HFFc6 (cell line): ENCODE measurements at regions not wholly inside any gene's neighbourhood (a gene's known extent, or its start where the extent isn't known, plus 50 kb on each side); places are given as distances from the start of the nearest gene placed in this dataset.

ENCODE experiments used
- DNase-seq: peaks from one replicate; pipeline ENCODE4 v3.0.0-alpha.2; 2018
- H3K27ac Mint-ChIP-seq: 2 replicates; pipeline ENCODE4 v1.8.0; 2020; ENCODE audit warnings: mild to moderate bottlenecking, mixed read lengths
- H3K27me3 Mint-ChIP-seq: 2 replicates; pipeline ENCODE4 v1.8.0; 2021; ENCODE audit warnings: mild to moderate bottlenecking, moderate library complexity, mixed read lengths; ENCODE audit not compliant: insufficient read depth
- H3K36me3 Mint-ChIP-seq: 2 replicates; pipeline ENCODE4 v1.8.0; 2021; ENCODE audit warnings: low read depth, mixed read lengths
- H3K4me1 Mint-ChIP-seq: 2 replicates; pipeline ENCODE4 v1.8.0; 2020; ENCODE audit warnings: low read depth, mixed read lengths
- H3K4me3 Mint-ChIP-seq: 2 replicates; pipeline ENCODE4 v1.8.0; 2020; ENCODE audit warnings: mild to moderate bottlenecking, moderate library complexity, mixed read lengths
- H3K9me3 Mint-ChIP-seq: 2 replicates; pipeline ENCODE4 v1.8.0; 2020; ENCODE audit warnings: mild to moderate bottlenecking, mixed read lengths
- TF ChIP-seq, protein P1 (sequence below): fragments of 200-600 bp; sonication (generic); IDR thresholded peaks from 2 replicates; pipeline ENCODE4 v1.5.0; 2021; ENCODE audit warnings: antibody characterized with exemption, mild to moderate bottlenecking

DNA sequence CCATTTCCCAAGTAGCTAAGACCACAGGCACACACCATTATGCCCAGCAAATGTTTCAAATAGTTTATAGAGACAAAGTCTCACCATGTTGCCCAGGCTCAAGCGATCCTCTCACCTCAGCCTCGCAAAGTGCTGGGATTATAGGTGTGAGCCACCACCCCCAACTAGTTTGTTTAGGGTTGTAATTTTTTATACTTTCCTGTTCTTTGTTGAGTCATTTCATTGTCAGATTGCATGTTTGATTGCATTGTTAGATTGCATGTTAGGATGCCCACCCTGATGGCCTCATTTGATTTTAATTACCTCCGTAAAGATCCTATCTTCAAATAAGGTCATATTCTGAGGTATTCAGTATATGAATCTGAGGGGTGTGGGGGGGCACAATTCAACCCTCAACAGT is 73.3 kb upstream of the SASH1 start:
- H3K9me3 Mint-ChIP-seq = no peaks in the 10 kb centered on the region
- H3K27me3 Mint-ChIP-seq = no peaks in the 10 kb centered on the region
- no peak overlapping the region for H3K4me3 Mint-ChIP-seq
- no peak for DNase-seq
- H3K27ac Mint-ChIP-seq = peak overlapping the region; percentile 69
- TF ChIP-seq, protein P1, sequence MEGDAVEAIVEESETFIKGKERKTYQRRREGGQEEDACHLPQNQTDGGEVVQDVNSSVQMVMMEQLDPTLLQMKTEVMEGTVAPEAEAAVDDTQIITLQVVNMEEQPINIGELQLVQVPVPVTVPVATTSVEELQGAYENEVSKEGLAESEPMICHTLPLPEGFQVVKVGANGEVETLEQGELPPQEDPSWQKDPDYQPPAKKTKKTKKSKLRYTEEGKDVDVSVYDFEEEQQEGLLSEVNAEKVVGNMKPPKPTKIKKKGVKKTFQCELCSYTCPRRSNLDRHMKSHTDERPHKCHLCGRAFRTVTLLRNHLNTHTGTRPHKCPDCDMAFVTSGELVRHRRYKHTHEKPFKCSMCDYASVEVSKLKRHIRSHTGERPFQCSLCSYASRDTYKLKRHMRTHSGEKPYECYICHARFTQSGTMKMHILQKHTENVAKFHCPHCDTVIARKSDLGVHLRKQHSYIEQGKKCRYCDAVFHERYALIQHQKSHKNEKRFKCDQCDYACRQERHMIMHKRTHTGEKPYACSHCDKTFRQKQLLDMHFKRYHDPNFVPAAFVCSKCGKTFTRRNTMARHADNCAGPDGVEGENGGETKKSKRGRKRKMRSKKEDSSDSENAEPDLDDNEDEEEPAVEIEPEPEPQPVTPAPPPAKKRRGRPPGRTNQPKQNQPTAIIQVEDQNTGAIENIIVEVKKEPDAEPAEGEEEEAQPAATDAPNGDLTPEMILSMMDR = no peak
- H3K36me3 Mint-ChIP-seq = peaks cover 10% of the 10 kb centered on the region
- H3K4me1 Mint-ChIP-seq = peaks cover 66% of the 10 kb centered on the region

DNA sequence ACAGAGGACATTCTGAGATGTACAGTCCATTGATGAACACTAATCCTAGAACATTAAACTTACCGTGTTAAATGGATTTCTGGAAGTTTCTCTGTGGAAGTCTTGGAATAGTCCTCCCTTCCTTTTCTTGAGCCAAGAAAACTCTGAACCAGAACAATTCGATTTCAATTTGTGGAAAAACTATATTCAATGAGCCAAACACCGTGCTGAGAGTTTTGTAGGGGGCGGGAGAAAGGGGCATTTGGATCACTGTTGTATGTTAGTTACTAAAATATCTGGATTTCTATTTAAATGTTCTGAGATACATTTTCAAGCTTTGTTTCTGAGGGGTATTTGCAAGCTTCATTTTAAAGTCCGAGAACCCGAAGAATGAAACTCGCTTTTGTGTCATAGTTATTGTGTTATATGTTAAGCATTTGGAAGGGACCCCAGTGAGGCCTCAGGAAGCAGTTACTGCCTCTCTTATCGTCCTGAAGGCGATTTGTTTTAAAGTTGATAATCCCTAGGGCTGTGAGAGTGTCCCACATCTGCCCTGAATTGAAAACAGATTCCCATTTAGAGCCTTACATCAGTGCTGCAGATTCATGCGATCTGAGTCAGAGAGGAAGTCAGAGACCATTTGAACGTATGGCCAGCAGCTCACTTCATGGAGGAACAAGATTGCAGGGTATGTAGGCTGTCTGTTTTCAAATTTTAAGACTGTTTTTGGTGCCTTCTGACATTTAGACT is 70.8 kb upstream of the SASH1 start:
- TF ChIP-seq, protein P1 = no peak
- no peaks in the 10 kb centered on the region for H3K9me3 Mint-ChIP-seq
- H3K27me3 Mint-ChIP-seq = no peaks in the 10 kb centered on the region
- H3K4me1 Mint-ChIP-seq = peaks cover 85% of the 10 kb centered on the region
- peaks cover 28% of the 10 kb centered on the region for H3K36me3 Mint-ChIP-seq
- peak overlapping the region; percentile 96 for H3K4me3 Mint-ChIP-seq
- DNase-seq = peak; percentile 86
- H3K27ac Mint-ChIP-seq = peak overlapping the region; percentile 90

DNA sequence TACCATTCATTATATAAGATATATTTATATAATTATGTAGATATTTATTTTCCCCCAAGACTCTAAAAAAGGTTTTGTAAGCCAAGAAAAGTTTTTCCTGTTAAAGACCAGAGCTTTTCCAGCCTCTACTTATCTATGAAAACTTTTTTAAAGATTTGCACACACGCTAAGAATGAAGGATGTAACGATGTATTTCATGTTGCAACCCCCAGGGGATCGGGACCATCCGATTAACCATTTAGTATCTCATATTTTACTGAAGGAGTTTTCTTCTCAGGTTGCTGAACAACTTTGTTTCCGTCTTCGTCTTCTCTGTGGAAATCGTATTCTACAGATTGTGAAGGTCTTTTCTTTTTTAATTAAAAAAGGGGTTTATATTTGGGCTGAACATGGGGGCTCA is 70.0 kb upstream of the SASH1 start:
- no peak for DNase-seq
- peaks cover 78% of the 10 kb centered on the region for H3K4me1 Mint-ChIP-seq
- H3K9me3 Mint-ChIP-seq = no peaks in the 10 kb centered on the region
- peak overlapping the region; percentile 96 for H3K4me3 Mint-ChIP-seq
- H3K36me3 Mint-ChIP-seq = peaks cover 32% of the 10 kb centered on the region
- TF ChIP-seq, protein P1 = peak; percentile 59
- peak overlapping the region; percentile 90 for H3K27ac Mint-ChIP-seq
- no peaks in the 10 kb centered on the region for H3K27me3 Mint-ChIP-seq

DNA sequence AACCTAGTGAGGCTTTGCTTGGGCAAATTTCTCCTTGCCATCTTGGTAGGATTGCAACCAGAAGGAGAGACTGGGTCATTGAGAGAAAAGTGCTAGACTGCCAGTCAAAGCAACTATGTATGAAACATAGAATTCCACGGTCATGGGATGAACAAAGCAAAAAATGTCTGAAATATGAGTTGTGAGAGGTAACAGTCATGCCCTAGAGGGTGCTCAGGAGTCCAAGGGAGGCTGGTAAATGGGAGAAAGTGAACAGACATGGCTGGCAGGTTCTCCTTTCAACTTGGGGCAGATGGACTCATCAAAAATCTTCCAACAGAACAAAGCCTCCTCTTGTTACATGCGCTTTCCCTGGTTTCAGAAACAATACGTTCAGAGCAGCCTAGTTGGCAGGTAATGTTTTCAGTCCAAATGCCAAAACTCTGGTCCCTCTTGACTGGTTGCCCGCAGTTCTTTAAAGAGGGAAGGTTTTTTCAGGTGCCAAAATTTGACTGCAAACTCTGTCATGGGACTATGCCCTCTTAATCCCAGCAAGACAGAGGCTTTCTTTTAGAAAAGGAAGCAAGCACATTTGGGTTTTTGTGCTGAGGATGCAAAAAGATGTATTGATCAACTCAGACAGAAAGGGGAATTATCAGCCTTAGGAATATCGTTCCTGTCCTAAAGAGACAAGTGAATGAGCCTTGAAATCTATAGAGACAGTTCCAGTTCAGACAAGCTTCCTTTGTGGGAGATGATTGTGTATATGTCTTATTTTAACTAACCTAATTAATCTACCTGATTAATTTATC is 68.5 kb upstream of the SASH1 start:
- peaks cover 62% of the 10 kb centered on the region for H3K4me1 Mint-ChIP-seq

DNA sequence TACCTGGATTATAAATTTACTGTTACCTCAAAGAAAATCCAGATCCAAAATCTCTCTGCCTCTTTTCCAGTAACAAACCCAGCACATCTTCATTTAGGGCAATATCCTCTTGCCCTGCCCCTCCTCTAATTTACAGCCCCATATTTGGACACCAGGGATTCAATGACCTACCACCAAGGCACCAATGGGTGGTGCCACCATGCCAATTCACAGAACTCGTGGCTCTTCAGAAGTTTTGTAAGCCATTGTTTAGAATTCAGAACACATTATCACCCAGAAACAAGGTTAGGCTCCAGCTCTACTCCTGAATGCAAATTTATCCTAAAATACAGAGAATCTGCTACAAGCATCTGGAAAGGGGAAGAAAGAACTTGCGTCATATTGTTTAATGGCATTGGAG is 67.8 kb upstream of the SASH1 start:
- Mint-ChIP-seq H3K4me3 (peak overlapping the region; percentile 32; the same call in 1 of the 2 replicates), H3K27ac (peak overlapping the region; percentile 7; the same call in 1 of the 2 replicates), H3K27me3 (no peaks in the 10 kb centered on the region), H3K4me1 (peaks cover 56% of the 10 kb centered on the region), H3K36me3 (peaks cover 44% of the 10 kb centered on the region), H3K9me3 (no peaks in the 10 kb centered on the region)
- DNase-seq = no peak
- TF ChIP-seq, protein P1 = no peak

More for the DNA sequence above, 68.5 kb upstream of the SASH1 start:
- TF ChIP-seq, protein P1 = peak; percentile 14; the same call in 1 of the 2 replicates
- Mint-ChIP-seq H3K27me3 (no peaks in the 10 kb centered on the region), H3K36me3 (peaks cover 38% of the 10 kb centered on the region), H3K9me3 (no peaks in the 10 kb centered on the region), H3K27ac (peak overlapping the region; percentile 82), H3K4me3 (peak overlapping the region; percentile 96)
- no peak for DNase-seq
